ENCODE measurements at regions not wholly inside any gene's neighbourhood (a gene's known extent, or its start where the extent isn't known, plus 50 kb on each side); places are given as distances from the start of the nearest gene placed in this dataset.

- no peak for DNase-seq
Measured at GRCh38 chr4:145231906-145232700, 51.7 kb upstream of the OTUD4 start.

DNA sequence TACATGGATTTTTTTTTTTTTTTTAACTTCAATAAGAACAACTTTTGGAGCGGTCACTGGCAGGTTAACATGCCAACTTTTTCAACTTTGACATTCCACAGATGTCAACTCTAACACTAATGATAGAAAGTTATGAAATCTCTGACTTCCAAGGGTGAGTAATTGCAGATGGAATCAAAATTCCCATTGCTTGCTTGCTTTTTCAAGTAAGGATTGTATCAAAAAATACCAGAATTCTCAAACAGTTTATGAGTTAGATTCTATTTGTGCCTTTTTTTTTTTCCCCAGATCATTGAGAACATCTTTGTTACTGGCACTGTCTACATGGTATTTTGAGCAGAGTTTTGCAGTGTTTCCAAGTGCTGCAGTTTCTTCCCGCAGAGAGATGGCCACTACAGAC, 50.3 kb upstream of the OTUD4 start:
- DNase-seq = no peak

Data from effector CD8-positive, alpha-beta T cell (primary cell).